ENCODE measurements at regions not wholly inside any gene's neighbourhood (a gene's known extent, or its start where the extent isn't known, plus 50 kb on each side); places are given as distances from the start of the nearest gene placed in this dataset.

DNA sequence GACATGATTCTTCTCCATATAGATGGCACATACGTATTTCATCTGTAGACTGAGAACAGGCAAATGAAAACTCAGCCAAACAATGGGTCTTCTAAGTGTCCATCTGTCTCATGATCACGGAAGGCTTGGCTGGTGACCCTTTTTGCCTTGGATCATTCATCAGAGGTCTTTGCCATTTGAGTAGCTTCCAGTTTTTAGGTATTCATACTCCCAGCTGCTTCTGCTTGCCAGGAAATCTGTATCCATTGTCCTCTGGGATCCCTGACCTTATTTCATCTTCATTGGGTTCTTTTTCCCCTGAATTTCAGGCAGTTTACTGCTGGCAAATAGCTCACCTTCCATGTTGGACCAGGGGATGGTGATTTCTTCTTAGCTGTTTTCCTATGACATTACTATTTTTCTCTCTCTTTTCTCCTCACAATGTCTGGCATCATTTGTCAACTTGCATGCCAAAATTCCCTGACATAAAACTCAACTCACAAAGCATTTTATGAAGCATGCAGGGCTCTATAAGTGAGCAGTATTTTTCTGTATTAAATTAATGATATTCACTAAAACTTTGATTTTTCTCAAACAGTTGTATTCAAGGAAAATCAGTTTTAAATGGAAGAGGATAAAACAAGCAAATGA, 241.2 kb downstream of the DNAJB9 start:
- H3K27me3 ChIP-seq (replicated peaks) = no peaks in the 10 kb centered on the region
- no peaks in the 10 kb centered on the region for H3K9me3 ChIP-seq (replicated peaks)
- H3K4me3 ChIP-seq = no peak overlapping the region
- no peak for DNase-seq (ENCODE audit: low read depth in 1 of 2, low spot score in 2 of 2)
- H3K27ac ChIP-seq = no peak overlapping the region
- no peaks in the 10 kb centered on the region for H3K4me1 ChIP-seq (replicated peaks)
- H3K36me3 ChIP-seq = no peaks in the 10 kb centered on the region

DNA sequence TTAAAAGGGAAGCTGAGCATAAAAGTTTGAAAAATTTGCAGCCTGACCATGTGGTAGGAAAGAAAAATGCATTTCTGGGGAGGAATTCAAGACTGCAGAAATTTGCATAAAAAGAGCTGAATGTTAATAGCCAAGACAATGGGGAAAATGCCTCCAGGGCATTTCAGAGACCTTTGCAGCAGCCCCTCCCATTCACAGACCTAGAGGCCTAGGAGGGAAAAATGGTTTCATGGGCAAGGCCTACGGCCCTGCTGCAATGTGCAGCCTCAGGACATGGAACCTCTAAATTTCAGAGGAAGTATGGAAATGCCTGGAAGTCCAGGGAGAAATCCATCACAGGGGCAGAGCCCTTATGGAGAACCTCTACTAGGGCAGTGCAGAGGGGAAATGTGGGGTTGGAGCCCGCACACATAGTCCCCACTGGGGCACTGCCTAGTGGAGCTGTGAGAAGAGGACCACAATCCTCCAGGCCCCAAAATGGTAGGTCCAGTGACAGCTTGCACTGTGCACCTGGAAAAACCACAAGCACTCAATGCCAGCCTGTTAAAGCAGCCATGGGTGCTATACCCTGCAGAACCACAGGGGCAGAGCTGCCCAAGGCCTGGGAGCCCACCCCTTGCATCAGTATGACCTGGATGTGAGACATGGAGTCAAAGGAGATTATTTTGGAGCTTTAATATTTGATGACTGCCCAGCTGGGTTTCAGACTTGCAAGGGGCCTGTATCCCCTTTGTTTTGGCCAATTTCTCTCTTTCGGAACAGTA, 243.8 kb downstream of the DNAJB9 start:
- Histone ChIP-seq H3K9me3 (replicated peaks) (no peaks in the 10 kb centered on the region), H3K27ac (no peak overlapping the region), H3K36me3 (no peaks in the 10 kb centered on the region), H3K4me1 (replicated peaks) (no peaks in the 10 kb centered on the region), H3K27me3 (replicated peaks) (no peaks in the 10 kb centered on the region), H3K4me3 (no peak overlapping the region)
- no peak for DNase-seq (ENCODE audit: low read depth in 1 of 2, low spot score in 2 of 2)

DNA sequence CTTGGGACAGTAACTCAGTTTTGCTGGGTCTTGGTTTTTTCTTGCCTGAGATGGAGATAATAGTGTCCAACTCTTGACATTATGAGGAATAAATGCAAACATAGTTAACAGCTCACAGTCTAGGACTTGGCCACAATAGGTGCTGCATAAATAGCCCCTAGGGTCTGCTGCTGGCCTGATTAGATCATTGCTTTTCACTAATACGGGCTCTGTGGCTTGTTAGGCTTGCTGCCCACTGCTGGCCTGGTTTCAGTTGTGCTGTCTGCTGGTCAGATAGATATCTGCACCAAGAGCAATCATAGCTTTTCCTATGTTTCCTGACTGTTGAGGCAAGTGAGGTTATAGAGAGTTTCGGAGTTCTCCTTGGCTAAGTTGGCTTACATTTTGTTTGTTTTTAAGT, 246.1 kb downstream of the DNAJB9 start:
- DNase-seq (ENCODE audit: low read depth in 1 of 2, low spot score in 2 of 2) = no peak
- Histone ChIP-seq H3K9me3 (replicated peaks) (no peaks in the 10 kb centered on the region), H3K27ac (no peak overlapping the region), H3K4me3 (no peak overlapping the region), H3K4me1 (replicated peaks) (no peaks in the 10 kb centered on the region), H3K36me3 (no peaks in the 10 kb centered on the region), H3K27me3 (replicated peaks) (no peaks in the 10 kb centered on the region)

GRCh38 chr7:108818742-108819141, 249.1 kb downstream of the DNAJB9 start:
- no peak for DNase-seq (ENCODE audit: low read depth in 1 of 2, low spot score in 2 of 2)
- Histone ChIP-seq H3K9me3 (replicated peaks) (no peaks in the 10 kb centered on the region), H3K4me3 (no peak overlapping the region), H3K27me3 (replicated peaks) (no peaks in the 10 kb centered on the region), H3K27ac (no peak overlapping the region), H3K4me1 (replicated peaks) (no peaks in the 10 kb centered on the region), H3K36me3 (no peaks in the 10 kb centered on the region)

- Histone ChIP-seq H3K36me3 (no peaks in the 10 kb centered on the region), H3K27me3 (replicated peaks) (no peaks in the 10 kb centered on the region), H3K4me3 (no peak overlapping the region), H3K9me3 (replicated peaks) (no peaks in the 10 kb centered on the region), H3K27ac (no peak overlapping the region), H3K4me1 (replicated peaks) (no peaks in the 10 kb centered on the region)
- DNase-seq (ENCODE audit: low read depth in 1 of 2, low spot score in 2 of 2) = no peak
Measured at GRCh38 chr7:108824840-108825580, 255.3 kb downstream of the DNAJB9 start.

GRCh38 chr7:108825581-108825909, 255.9 kb downstream of the DNAJB9 start:
- H3K27me3 ChIP-seq (replicated peaks) = no peaks in the 10 kb centered on the region
- no peaks in the 10 kb centered on the region for H3K4me1 ChIP-seq (replicated peaks)
- H3K9me3 ChIP-seq (replicated peaks) = no peaks in the 10 kb centered on the region
- H3K27ac ChIP-seq = no peak overlapping the region
- no peak overlapping the region for H3K4me3 ChIP-seq
- no peaks in the 10 kb centered on the region for H3K36me3 ChIP-seq
- DNase-seq (ENCODE audit: low read depth in 1 of 2, low spot score in 2 of 2) = no peak

DNA sequence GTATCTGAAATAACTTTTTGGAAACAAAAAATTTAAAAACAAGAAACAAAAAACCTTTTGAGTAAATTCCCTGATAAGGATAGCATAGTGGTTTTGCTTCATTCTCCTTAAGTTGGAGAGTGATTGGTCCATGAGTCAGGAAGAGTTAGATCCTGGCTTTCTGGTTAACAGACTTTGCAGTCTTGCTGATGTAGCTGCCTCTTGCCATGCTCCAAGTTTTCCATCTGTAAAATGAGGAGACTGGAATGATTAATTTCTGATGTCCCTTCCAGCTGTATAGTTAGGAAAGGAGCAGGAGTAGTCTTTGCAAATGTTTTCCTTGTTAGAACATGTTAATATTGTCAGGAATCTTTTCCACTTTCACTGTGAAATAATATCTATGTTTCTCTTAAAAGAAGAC, 266.6 kb downstream of the DNAJB9 start:
- DNase-seq (ENCODE audit: low read depth in 1 of 2, low spot score in 2 of 2) = no peak
- H3K36me3 ChIP-seq = no peaks in the 10 kb centered on the region
- H3K4me3 ChIP-seq = no peak overlapping the region
- H3K4me1 ChIP-seq (replicated peaks) = no peaks in the 10 kb centered on the region
- no peak overlapping the region for H3K27ac ChIP-seq
- H3K27me3 ChIP-seq (replicated peaks) = no peaks in the 10 kb centered on the region
- H3K9me3 ChIP-seq (replicated peaks) = no peaks in the 10 kb centered on the region; the same call in none of the 2 replicates

GRCh38 chr7:108838198-108838597, 268.5 kb downstream of the DNAJB9 start:
- no peak for DNase-seq (ENCODE audit: low read depth in 1 of 2, low spot score in 2 of 2)
- H3K27me3 ChIP-seq (replicated peaks) = no peaks in the 10 kb centered on the region
- no peaks in the 10 kb centered on the region; the same call in none of the 2 replicates for H3K9me3 ChIP-seq (replicated peaks)
- no peak overlapping the region for H3K4me3 ChIP-seq
- H3K36me3 ChIP-seq = no peaks in the 10 kb centered on the region
- no peaks in the 10 kb centered on the region for H3K4me1 ChIP-seq (replicated peaks)
- no peak overlapping the region for H3K27ac ChIP-seq

DNA sequence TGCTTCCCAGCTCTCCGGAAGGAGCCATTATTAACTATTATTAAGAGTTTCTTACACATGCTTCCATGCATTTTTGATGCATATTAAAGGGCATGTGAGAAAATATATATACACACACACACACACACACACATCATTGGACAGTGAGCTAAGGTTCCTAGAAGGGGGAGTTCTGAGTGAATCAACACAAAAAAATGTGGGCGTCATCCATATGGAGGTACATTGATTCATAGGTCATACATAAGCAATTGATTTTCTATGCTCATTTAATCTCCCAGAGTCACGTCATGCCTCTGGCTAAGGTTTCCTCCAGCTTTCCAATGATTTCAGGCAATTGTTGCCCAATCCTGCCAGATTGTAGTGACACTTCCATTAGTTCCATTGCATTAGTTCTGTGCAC, 269.4 kb downstream of the DNAJB9 start:
- Histone ChIP-seq H3K4me1 (replicated peaks) (no peaks in the 10 kb centered on the region), H3K36me3 (no peaks in the 10 kb centered on the region), H3K27ac (no peak overlapping the region), H3K4me3 (no peak overlapping the region), H3K9me3 (replicated peaks) (no peaks in the 10 kb centered on the region; the same call in 1 of the 2 replicates), H3K27me3 (replicated peaks) (no peaks in the 10 kb centered on the region)
- DNase-seq (ENCODE audit: low read depth in 1 of 2, low spot score in 2 of 2) = no peak

DNA sequence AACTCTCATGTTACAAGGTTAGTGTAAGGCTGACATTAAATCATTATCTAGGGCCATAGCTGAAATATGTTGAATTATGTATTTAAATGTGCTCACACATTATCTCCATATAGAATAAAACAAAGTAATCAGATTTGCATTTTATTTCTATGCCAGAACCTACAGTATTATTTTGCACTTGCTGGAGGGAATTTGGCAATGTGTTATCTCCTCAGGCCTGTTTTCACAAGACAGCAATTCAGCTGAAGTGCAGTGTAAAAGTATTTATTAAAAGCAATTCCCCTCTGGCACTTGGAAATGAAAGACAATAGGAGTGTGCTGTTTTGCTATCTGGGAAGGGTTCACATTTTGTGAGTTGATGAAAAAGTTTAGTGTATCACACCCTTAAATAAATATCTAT, 276.3 kb downstream of the DNAJB9 start:
- Histone ChIP-seq H3K4me3 (no peak overlapping the region), H3K36me3 (no peaks in the 10 kb centered on the region), H3K9me3 (replicated peaks) (no peaks in the 10 kb centered on the region; the same call in 1 of the 2 replicates), H3K27ac (no peak overlapping the region), H3K27me3 (replicated peaks) (no peaks in the 10 kb centered on the region), H3K4me1 (replicated peaks) (no peaks in the 10 kb centered on the region)
- no peak for DNase-seq (ENCODE audit: low read depth in 1 of 2, low spot score in 2 of 2)

DNA sequence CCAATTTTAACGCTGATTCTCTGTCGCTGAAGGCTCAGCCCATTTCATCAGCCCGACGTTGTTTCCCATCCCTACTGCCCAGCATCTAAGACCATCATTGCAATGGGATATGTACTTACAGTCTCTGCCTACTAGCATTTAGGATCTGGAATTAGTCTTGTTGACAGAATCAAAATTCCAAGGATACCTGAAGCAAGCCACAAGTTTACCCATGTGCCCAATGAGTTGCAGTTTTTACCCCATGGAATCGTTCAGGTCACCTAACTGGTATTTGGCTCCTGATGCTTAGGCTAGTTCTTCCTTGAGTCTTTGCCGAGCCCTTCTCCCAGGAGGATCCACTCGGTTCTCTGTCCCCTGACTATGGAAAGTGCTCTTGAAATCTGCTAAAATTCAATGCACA, 276.8 kb downstream of the DNAJB9 start:
- H3K27me3 ChIP-seq (replicated peaks) = no peaks in the 10 kb centered on the region
- no peak overlapping the region for H3K27ac ChIP-seq
- H3K4me1 ChIP-seq (replicated peaks) = no peaks in the 10 kb centered on the region
- H3K9me3 ChIP-seq (replicated peaks) = no peaks in the 10 kb centered on the region
- no peak overlapping the region for H3K4me3 ChIP-seq
- no peak for DNase-seq (ENCODE audit: low read depth in 1 of 2, low spot score in 2 of 2)
- no peaks in the 10 kb centered on the region for H3K36me3 ChIP-seq

DNA sequence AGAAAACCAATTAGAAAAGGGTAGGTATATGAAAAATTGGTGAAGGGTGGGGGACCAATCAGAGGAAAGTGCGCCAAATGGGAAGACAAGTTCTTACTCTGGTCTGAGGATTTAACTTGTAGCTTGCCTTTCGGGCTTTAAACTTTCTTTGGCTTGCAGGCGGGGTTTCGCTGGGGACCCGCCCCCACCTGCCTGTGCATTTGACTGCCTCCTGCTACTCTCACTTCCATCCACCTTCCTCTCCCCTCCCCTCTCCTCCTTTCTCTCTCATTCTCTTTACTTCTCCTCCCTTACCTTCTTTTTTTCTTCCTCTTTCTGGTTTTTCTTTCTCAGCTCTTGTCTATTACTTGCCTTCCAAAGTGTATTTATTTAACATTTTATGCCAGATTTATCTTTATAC, 278.8 kb downstream of the DNAJB9 start:
- Histone ChIP-seq H3K4me3 (no peak overlapping the region), H3K36me3 (no peaks in the 10 kb centered on the region), H3K9me3 (replicated peaks) (no peaks in the 10 kb centered on the region), H3K4me1 (replicated peaks) (no peaks in the 10 kb centered on the region), H3K27me3 (replicated peaks) (no peaks in the 10 kb centered on the region), H3K27ac (no peak overlapping the region)
- no peak for DNase-seq (ENCODE audit: low read depth in 1 of 2, low spot score in 2 of 2)

GRCh38 chr7:108860615-108861014, 290.9 kb downstream of the DNAJB9 start:
- Histone ChIP-seq H3K36me3 (no peaks in the 10 kb centered on the region), H3K4me1 (replicated peaks) (no peaks in the 10 kb centered on the region), H3K27ac (no peak overlapping the region), H3K4me3 (no peak overlapping the region), H3K9me3 (replicated peaks) (no peaks in the 10 kb centered on the region), H3K27me3 (replicated peaks) (no peaks in the 10 kb centered on the region)
- no peak for DNase-seq (ENCODE audit: low read depth in 1 of 2, low spot score in 2 of 2)

DNA sequence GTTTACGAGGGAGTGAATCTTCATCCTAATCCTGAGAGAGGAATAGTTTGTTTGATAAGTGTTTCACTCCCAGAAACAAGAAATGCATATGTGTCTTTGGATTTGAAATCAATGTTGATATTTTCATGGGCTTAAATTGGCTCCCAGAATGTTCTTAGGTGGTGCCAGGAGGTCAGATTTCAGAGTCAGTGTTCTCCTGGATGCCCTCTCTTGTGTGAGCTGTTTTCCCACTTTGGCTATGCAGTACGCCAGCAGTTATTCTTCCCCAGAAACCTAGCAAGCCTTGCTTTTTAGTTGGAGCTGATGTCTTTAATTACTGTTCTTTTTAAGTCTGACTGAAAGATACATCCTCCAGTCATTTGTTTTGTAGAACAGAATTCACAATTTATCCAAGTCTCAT, 291.4 kb downstream of the DNAJB9 start:
- no peaks in the 10 kb centered on the region for H3K9me3 ChIP-seq (replicated peaks)
- no peaks in the 10 kb centered on the region for H3K36me3 ChIP-seq
- DNase-seq (ENCODE audit: low read depth in 1 of 2, low spot score in 2 of 2) = no peak

More for the DNA sequence above, 291.4 kb downstream of the DNAJB9 start:
- H3K4me1 ChIP-seq (replicated peaks) = no peaks in the 10 kb centered on the region
- no peaks in the 10 kb centered on the region for H3K27me3 ChIP-seq (replicated peaks)
- no peak overlapping the region for H3K4me3 ChIP-seq
- H3K27ac ChIP-seq = no peak overlapping the region
